Right lobe of liver (tissue), 4 donors: ENCODE measurements at regions not wholly inside any gene's neighbourhood (a gene's known extent, or its start where the extent isn't known, plus 50 kb on each side); places are given as distances from the start of the nearest gene placed in this dataset.

Source experiments
- POLR2A ChIP-seq: fragments of 450-650 bp; IDR thresholded peaks from one replicate; pipeline ENCODE4 v1.6.1; 2017; ENCODE audit warnings: antibody characterized with exemption, mild to moderate bottlenecking
- TF ChIP-seq, protein P1 (sequence below), 4 donors: fragments of 200-600 bp in 3 of 4; fragments of 450-650 bp in 1 of 4; IDR thresholded peaks; one replicate each; pipeline versions ENCODE4 v1.5.1 to v1.8.0; 2016 to 2022; ENCODE audit warnings: antibody characterized with exemption in 4 of 4, mild to moderate bottlenecking in 2 of 4
- donor health status: DM: no; HTN: no; CAD: no.
- donor health status: DM: no; HTN: no; CAD: no.
- donor health status: DM: no; HTN: yes; CAD: no.

DNA sequence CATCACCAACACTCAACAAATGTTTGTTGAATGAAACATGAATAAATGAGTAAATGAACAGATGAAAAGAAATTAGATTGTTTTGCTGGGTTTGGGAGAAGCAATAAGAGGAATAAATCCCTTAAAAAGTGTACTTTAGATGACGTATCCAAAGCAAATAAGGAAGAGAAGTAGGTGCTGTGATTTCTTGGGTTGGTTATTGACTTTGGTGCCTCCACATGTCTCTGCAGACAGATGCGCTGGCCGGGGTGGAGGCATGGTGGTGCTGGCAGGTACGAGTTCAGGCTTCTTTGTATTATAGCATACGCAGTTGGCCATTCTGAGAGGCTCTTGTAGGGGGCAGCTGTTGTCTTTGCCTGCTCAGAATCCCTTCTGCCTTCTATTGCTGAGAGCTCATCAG is 178.9 kb downstream of the POLR2M start:
- TF ChIP-seq, protein P1, sequence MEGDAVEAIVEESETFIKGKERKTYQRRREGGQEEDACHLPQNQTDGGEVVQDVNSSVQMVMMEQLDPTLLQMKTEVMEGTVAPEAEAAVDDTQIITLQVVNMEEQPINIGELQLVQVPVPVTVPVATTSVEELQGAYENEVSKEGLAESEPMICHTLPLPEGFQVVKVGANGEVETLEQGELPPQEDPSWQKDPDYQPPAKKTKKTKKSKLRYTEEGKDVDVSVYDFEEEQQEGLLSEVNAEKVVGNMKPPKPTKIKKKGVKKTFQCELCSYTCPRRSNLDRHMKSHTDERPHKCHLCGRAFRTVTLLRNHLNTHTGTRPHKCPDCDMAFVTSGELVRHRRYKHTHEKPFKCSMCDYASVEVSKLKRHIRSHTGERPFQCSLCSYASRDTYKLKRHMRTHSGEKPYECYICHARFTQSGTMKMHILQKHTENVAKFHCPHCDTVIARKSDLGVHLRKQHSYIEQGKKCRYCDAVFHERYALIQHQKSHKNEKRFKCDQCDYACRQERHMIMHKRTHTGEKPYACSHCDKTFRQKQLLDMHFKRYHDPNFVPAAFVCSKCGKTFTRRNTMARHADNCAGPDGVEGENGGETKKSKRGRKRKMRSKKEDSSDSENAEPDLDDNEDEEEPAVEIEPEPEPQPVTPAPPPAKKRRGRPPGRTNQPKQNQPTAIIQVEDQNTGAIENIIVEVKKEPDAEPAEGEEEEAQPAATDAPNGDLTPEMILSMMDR (IDR thresholded peaks at IDR 0.05): no peak
- TF ChIP-seq POLR2A: no peak
